GM12873 (cell line): ENCODE measurements at regions not wholly inside any gene's neighbourhood (a gene's known extent, or its start where the extent isn't known, plus 50 kb on each side); places are given as distances from the start of the nearest gene placed in this dataset.

ENCODE experiments used
- CTCF ChIP-seq: IDR thresholded peaks from 2 replicates; pipeline ENCODE4 v1.5.1; 2012; ENCODE audit warnings: low read depth, mild to moderate bottlenecking, moderate library complexity, low read length, control low read depth; ENCODE audit not compliant: insufficient read depth; ENCODE audit errors: missing control alignments

- TF ChIP-seq CTCF, result no peak
Measured at GRCh38 chr16:26530584-26531289, 536.0 kb upstream of the C16orf82 start.

GRCh38 chr16:26531290-26531730 is 535.4 kb upstream of the C16orf82 start:
- TF ChIP-seq CTCF, result no peak

GRCh38 chr16:26532456-26532855 is 534.3 kb upstream of the C16orf82 start:
- no peak for TF ChIP-seq CTCF

- no peak for TF ChIP-seq CTCF
Measured at GRCh38 chr16:26542198-26542597, 524.5 kb upstream of the C16orf82 start.

- TF ChIP-seq CTCF, result no peak
Measured at GRCh38 chr16:26546573-26546972, 520.2 kb upstream of the C16orf82 start.

- TF ChIP-seq CTCF, result no peak
Measured at GRCh38 chr16:26547681-26548080, 519.0 kb upstream of the C16orf82 start.

- TF ChIP-seq CTCF, result no peak
Measured at GRCh38 chr16:26550111-26550610, 516.6 kb upstream of the C16orf82 start.

GRCh38 chr16:26554030-26554429 is 512.7 kb upstream of the C16orf82 start:
- TF ChIP-seq CTCF, result no peak
